GM08714 (cell line): ENCODE measurements at regions not wholly inside any gene's neighbourhood (a gene's known extent, or its start where the extent isn't known, plus 50 kb on each side); places are given as distances from the start of the nearest gene placed in this dataset.

Experiments used
- H3K4me3 ChIP-seq: fragments of 200-500 bp; sonication (Bioruptor generic); 2 replicates; pipeline ENCODE4 v1.5.1; 2014; ENCODE audit warnings: mild to moderate bottlenecking, low read length, inconsistent platforms
- ZNF274 ChIP-seq: IDR thresholded peaks from 2 replicates; pipeline ENCODE4 v1.6.1; 2012; ENCODE audit warnings: mild to moderate bottlenecking, low read depth, low read length

- no peak overlapping the region for H3K4me3 ChIP-seq
- no peak for TF ChIP-seq ZNF274
Observed at GRCh38 chrX:46298821-46299220, 246.4 kb downstream of the ZNF674 start.

GRCh38 chrX:46295963-46296362, 249.3 kb downstream of the ZNF674 start:
- H3K4me3 ChIP-seq = no peak overlapping the region
- TF ChIP-seq ZNF274 = no peak

- no peak for TF ChIP-seq ZNF274
- no peak overlapping the region for H3K4me3 ChIP-seq
Observed at GRCh38 chrX:46294234-46294633, 251.0 kb downstream of the ZNF674 start.

- H3K4me3 ChIP-seq = no peak overlapping the region
- no peak for TF ChIP-seq ZNF274
Observed at GRCh38 chrX:46279925-46280313, 265.3 kb downstream of the ZNF674 start.

- TF ChIP-seq ZNF274 = no peak
- H3K4me3 ChIP-seq = no peak overlapping the region
Observed at GRCh38 chrX:46279214-46279924, 265.9 kb downstream of the ZNF674 start.

- no peak for TF ChIP-seq ZNF274
- H3K4me3 ChIP-seq = no peak overlapping the region
Observed at GRCh38 chrX:46278572-46278971, 266.6 kb downstream of the ZNF674 start.

GRCh38 chrX:46268412-46268811, 276.8 kb downstream of the ZNF674 start:
- no peak overlapping the region for H3K4me3 ChIP-seq
- TF ChIP-seq ZNF274 = no peak

GRCh38 chrX:46263494-46263893, 281.7 kb downstream of the ZNF674 start:
- H3K4me3 ChIP-seq = no peak overlapping the region
- no peak for TF ChIP-seq ZNF274

GRCh38 chrX:46262304-46262703, 282.9 kb downstream of the ZNF674 start:
- TF ChIP-seq ZNF274 = no peak
- H3K4me3 ChIP-seq = no peak overlapping the region

- no peak for TF ChIP-seq ZNF274
- H3K4me3 ChIP-seq = no peak overlapping the region
Observed at GRCh38 chrX:46260499-46260898, 284.7 kb downstream of the ZNF674 start.

- no peak for TF ChIP-seq ZNF274
Observed at GRCh38 chrX:46258356-46258755, 286.9 kb downstream of the ZNF674 start.

GRCh38 chrX:46257451-46257879, 287.8 kb downstream of the ZNF674 start:
- H3K4me3 ChIP-seq = no peak overlapping the region
- TF ChIP-seq ZNF274 = no peak

More at GRCh38 chrX:46258356-46258755, 286.9 kb downstream of the ZNF674 start:
- H3K4me3 ChIP-seq = no peak overlapping the region

- no peak for TF ChIP-seq ZNF274
- H3K4me3 ChIP-seq = no peak overlapping the region
Observed at GRCh38 chrX:46256875-46257274, 288.3 kb downstream of the ZNF674 start.

GRCh38 chrX:46255046-46255445, 290.2 kb downstream of the ZNF674 start:
- TF ChIP-seq ZNF274 = no peak
- H3K4me3 ChIP-seq = no peak overlapping the region

- no peak overlapping the region for H3K4me3 ChIP-seq
- TF ChIP-seq ZNF274 = no peak
Observed at GRCh38 chrX:46254641-46255040, 290.6 kb downstream of the ZNF674 start.

GRCh38 chrX:46251755-46252154, 293.5 kb downstream of the ZNF674 start:
- H3K4me3 ChIP-seq = no peak overlapping the region
- no peak for TF ChIP-seq ZNF274

- no peak for TF ChIP-seq ZNF274
- H3K4me3 ChIP-seq = no peak overlapping the region
Observed at GRCh38 chrX:46250151-46250550, 295.1 kb downstream of the ZNF674 start.
